NB4 (cell line): ENCODE measurements at regions not wholly inside any gene's neighbourhood (a gene's known extent, or its start where the extent isn't known, plus 50 kb on each side); places are given as distances from the start of the nearest gene placed in this dataset.

Experiments used
- DNase-seq: peaks from one replicate; pipeline ENCODE4 v3.0.0; 2010; ENCODE audit warnings: low read depth
- H3K4me3 ChIP-seq: one replicate; pipeline ENCODE4 v1.5.1; 2011; ENCODE audit warnings: mild to moderate bottlenecking, low read depth, low read length, moderate library complexity
- MYC ChIP-seq: IDR thresholded peaks from 2 replicates; pipeline ENCODE4 v1.6.1; 2011; ENCODE audit warnings: low read depth, low read length
- POLR2A ChIP-seq: IDR thresholded peaks from 2 replicates; pipeline ENCODE4 v1.6.1; 2011; ENCODE audit warnings: mild to moderate bottlenecking; ENCODE audit not compliant: insufficient read length; ENCODE audit errors: extremely low read depth
- TF ChIP-seq, protein P1 (sequence below): IDR thresholded peaks from one replicate; pipeline ENCODE4 v1.5.1; 2012; ENCODE audit warnings: low read depth, low read length
- TF ChIP-seq, protein P2 (sequence below): IDR thresholded peaks from 2 replicates; pipeline ENCODE4 v1.6.1; 2011; ENCODE audit warnings: low read depth, low read length

DNA sequence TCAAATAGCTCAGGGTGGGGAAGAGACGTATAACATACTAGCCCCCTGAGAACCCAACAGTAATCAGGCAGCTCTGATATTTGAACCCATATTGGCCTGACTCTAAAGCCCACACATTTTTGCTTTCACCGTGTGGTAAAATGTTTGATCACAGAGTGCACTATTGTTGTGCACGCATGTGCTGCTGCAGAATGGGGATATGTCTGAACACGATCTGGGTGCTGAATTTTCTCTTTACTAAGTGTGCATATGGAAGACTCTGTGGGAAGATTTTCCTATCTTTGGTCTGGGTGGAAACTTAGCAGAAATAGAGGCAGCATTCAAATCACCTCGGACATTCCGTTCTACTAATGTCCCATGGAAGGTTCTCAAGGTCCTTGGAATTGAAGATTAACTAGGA, 800.1 kb downstream of the TFAP2A start:
- TF ChIP-seq, protein P1, sequence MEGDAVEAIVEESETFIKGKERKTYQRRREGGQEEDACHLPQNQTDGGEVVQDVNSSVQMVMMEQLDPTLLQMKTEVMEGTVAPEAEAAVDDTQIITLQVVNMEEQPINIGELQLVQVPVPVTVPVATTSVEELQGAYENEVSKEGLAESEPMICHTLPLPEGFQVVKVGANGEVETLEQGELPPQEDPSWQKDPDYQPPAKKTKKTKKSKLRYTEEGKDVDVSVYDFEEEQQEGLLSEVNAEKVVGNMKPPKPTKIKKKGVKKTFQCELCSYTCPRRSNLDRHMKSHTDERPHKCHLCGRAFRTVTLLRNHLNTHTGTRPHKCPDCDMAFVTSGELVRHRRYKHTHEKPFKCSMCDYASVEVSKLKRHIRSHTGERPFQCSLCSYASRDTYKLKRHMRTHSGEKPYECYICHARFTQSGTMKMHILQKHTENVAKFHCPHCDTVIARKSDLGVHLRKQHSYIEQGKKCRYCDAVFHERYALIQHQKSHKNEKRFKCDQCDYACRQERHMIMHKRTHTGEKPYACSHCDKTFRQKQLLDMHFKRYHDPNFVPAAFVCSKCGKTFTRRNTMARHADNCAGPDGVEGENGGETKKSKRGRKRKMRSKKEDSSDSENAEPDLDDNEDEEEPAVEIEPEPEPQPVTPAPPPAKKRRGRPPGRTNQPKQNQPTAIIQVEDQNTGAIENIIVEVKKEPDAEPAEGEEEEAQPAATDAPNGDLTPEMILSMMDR: no peak
- TF ChIP-seq, protein P2, sequence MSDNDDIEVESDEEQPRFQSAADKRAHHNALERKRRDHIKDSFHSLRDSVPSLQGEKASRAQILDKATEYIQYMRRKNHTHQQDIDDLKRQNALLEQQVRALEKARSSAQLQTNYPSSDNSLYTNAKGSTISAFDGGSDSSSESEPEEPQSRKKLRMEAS: no peak
- TF ChIP-seq MYC (no peak), POLR2A (no peak)
- DNase-seq: no peak

DNA sequence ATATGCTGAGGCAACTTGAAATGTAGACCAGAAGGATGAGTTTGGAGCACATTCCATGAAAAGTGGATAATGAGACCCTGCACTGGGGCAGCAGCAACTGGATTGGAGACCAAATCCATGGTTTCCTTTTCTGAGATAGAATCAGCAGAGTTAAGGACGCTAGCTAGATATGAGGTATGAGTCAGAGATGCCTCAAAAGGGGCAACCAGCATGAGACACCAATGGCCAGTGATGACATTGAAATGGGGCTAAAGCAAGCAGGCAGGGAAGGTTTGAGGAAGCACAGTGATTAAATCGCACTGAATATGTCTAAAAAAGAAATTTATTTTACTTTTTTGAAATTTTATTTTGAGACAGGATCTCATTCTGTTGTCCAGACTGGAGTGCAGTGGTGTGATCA, 802.4 kb downstream of the TFAP2A start:
- DNase-seq: peak; percentile 21
- no peak for TF ChIP-seq MYC
- TF ChIP-seq, protein P1: no peak
- no peak for TF ChIP-seq POLR2A
- TF ChIP-seq, protein P2: no peak
- H3K4me3 ChIP-seq: no peak overlapping the region

More for the DNA sequence above, 800.1 kb downstream of the TFAP2A start:
- no peak overlapping the region for H3K4me3 ChIP-seq

DNA sequence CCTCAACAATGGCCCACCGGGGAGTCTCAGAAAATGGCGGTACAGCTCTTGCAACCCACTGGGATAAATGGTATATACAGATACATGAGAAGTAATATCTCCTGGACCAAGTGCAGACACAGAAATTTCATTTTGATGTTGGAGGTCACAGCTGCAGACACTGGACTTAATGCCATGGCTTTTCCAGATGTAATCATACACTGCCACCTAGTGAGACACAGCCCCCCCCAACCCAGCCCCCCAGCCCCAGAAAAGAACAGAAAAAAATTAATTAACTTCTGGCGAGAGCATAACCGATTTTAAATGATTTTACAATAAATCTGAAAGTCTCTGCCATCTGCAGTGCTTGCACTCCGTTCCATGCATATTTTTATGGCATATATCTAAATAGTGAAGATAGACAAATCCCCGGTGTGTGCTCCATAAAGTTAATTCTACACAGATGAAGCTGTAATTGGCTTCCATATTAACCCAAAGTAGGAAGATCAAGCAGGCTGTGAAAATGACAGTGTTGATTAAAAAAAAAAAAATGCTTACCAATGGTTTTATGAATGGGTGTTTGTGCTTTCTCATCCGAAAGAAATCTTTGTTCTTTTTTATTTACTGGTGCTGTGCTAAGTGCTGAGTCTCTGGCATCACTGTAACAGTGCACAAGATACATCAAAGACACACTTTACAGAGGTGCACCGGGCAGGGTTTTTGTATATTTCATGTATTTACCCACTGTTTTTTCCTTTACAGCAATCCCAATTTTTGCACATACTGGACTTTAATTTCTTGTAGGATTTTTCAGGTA, 804.1 kb downstream of the TFAP2A start:
- H3K4me3 ChIP-seq: no peak overlapping the region
- TF ChIP-seq, protein P1: no peak
- TF ChIP-seq, protein P2: no peak
- TF ChIP-seq MYC (no peak), POLR2A (no peak)
- DNase-seq: no peak

DNA sequence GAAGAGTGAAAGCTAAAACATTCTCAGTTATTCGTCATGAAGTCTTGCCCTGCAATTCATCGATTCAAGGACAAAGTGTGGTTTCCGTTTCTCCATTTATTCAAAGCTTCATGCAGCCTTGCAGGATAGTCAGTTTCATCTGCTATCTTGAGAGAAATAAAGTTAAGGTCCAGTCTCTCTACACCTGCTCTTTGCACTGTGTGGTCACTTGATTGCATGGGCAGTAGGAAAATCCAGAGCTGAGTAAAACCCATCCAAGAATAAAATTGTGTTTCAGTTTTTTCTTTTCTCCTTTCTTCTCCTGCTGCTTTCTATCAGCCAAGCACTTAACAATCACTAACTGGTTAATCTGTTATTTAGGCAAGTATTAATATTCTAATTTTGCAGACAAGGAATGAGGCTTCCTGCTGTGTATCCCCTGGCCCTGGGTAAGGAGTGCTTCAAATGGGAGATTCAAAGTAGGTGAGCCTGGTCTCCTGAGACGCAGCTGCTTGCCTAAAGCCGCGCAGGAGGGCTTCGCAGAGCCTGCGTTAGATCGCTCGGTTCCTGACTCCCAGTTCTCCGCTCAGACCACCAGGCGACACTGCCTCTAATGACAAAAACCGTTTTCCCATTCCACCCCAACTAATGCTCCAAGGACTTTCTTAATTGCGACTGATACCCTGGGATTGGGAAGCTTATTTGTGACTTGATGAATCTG, 808.3 kb downstream of the TFAP2A start:
- TF ChIP-seq, protein P1: no peak
- TF ChIP-seq MYC (no peak), POLR2A (no peak)
- TF ChIP-seq, protein P2: no peak
- H3K4me3 ChIP-seq: no peak overlapping the region
- DNase-seq: no peak

DNA sequence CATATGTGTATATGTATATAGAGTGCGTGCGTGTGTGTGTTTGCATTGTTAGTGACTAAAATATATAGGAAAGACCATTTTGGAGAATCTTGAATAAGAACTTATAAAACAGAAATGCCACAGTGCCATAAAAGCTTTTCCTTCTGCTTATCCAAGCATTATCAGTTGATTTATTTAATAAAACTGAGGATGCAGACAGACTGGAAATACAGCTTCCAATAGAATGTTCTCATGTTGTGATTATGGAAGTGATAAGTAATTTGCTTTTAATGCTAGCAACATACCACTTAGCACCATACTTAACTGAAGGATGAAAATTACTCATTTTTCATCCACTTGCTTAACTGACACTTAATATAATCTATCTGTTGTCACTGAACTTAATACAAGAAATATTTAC, 820.1 kb downstream of the TFAP2A start:
- TF ChIP-seq POLR2A (no peak), MYC (no peak)
- TF ChIP-seq, protein P1: no peak
- TF ChIP-seq, protein P2: no peak

More for the DNA sequence above, 820.1 kb downstream of the TFAP2A start:
- DNase-seq: no peak
- no peak overlapping the region for H3K4me3 ChIP-seq
